Dendritic cell treated with granulocyte-macrophage colony-stimulating factor and Interleukin-4, amounts not matched to agents 40 ng/mL and 50 ng/mL, for 4 days (primary cell): ENCODE measurements at regions not wholly inside any gene's neighbourhood (a gene's known extent, or its start where the extent isn't known, plus 50 kb on each side); places are given as distances from the start of the nearest gene placed in this dataset.

Experiments
- H3K27ac Mint-ChIP-seq: one replicate; pipeline ENCODE4 v1.8.0; 2022; ENCODE audit warnings: mild to moderate bottlenecking, mixed read lengths
- H3K27me3 Mint-ChIP-seq: one replicate; pipeline ENCODE4 v1.8.0; 2022; ENCODE audit warnings: mild to moderate bottlenecking, mixed read lengths
- H3K36me3 Mint-ChIP-seq: one replicate; pipeline ENCODE4 v1.8.0; 2022; ENCODE audit warnings: low read depth, mixed read lengths
- H3K4me1 Mint-ChIP-seq: one replicate; pipeline ENCODE4 v1.8.0; 2022; ENCODE audit warnings: low read depth, mixed read lengths
- H3K4me3 Mint-ChIP-seq: one replicate; pipeline ENCODE4 v1.8.0; 2022; ENCODE audit warnings: mild to moderate bottlenecking, moderate library complexity, mixed read lengths
- H3K9me3 Mint-ChIP-seq: one replicate; pipeline ENCODE4 v1.8.0; 2022; ENCODE audit warnings: mixed read lengths
- intact Hi-C: fragments of 100-400 bp; cut with micrococcal nuclease; formaldehyde crosslinking; loops from one replicate; pipeline ENCODE4 v1.15.0; 2022

DNA sequence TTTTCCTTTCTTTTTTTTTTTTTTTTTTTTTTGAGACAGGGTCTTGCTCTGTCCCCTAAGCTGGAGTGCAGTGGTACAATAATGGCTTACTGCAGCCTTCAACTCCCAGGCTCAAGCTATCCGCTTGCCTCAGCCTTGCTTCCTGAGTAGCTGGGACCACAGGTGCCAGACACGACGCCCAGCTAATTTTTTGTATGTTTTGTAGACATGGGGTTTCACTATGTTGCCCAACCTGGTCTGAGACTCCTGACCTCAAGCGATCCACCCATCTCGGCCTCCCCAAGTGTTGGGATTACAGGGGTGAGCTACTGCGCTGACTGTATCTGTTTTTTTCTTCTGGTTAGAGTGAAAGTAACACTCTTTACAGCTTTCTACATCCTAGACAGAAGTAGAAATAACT is 167.9 kb upstream of the FOXN2 start:
- peak overlapping the region; percentile 37 for H3K27ac Mint-ChIP-seq
- H3K4me3 Mint-ChIP-seq, result no peak overlapping the region
- no peaks in the 10 kb centered on the region for H3K27me3 Mint-ChIP-seq

DNA sequence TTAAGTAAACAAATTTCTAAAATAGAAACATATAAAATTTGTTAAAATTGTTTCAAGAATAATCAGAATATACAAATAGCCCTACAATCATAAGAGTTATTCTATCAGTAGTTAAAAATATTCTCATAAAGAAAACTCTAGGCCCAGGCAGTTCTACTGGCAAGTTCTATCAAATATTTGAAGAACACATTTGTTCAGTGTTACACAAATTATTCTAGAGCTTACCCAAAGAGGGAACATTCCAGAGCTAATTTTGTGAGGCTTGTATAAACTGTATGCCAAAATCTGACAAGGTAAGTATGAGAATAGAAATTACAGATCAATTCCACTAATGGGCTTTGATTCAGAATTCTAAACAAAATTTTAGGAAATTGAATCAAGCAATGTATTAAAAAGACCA is 166.8 kb upstream of the FOXN2 start:
- Mint-ChIP-seq H3K36me3 (no peaks in the 10 kb centered on the region), H3K27me3 (no peaks in the 10 kb centered on the region), H3K9me3 (no peaks in the 10 kb centered on the region), H3K4me3 (no peak overlapping the region), H3K4me1 (peaks cover 28% of the 10 kb centered on the region), H3K27ac (no peak overlapping the region)
- intact Hi-C loops, result no loop called here

More for the DNA sequence above, 167.9 kb upstream of the FOXN2 start:
- Mint-ChIP-seq H3K9me3 (no peaks in the 10 kb centered on the region), H3K4me1 (peaks cover 28% of the 10 kb centered on the region), H3K36me3 (no peaks in the 10 kb centered on the region)
- intact Hi-C loops, result no loop called here

DNA sequence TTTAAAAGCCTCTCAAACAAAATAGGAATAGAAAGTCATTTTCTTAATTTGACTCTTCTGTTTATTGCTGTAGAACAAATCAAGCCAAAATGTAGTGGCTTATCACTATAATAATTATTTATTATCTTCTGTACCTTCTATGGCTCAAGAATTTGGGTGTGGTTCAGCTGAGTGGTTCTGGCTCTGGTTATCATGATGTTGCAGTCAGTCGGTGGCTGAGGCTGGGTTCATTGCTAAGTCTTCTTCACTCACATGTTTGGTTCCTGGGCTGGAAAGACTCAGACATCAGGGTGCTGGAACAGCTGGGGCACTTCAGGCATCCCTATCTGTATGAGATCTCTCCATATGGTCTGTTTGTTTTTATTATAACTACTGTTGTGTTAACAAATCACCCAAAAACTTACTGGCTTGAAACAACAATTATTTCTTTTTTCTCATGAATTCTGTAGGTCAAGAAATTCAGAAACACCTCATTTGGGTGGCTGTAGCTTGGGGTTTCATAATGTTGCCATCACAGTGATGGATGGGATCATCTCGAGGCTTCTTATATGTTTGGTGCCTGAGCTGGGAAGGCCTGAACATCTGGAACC is 165.5 kb upstream of the FOXN2 start:
- peaks cover 28% of the 10 kb centered on the region for H3K4me1 Mint-ChIP-seq
- H3K4me3 Mint-ChIP-seq, result no peak overlapping the region
- no peaks in the 10 kb centered on the region for H3K36me3 Mint-ChIP-seq
- H3K27me3 Mint-ChIP-seq, result no peaks in the 10 kb centered on the region
- no peak overlapping the region for H3K27ac Mint-ChIP-seq
- H3K9me3 Mint-ChIP-seq, result no peaks in the 10 kb centered on the region
- intact Hi-C loops, result no loop called here

DNA sequence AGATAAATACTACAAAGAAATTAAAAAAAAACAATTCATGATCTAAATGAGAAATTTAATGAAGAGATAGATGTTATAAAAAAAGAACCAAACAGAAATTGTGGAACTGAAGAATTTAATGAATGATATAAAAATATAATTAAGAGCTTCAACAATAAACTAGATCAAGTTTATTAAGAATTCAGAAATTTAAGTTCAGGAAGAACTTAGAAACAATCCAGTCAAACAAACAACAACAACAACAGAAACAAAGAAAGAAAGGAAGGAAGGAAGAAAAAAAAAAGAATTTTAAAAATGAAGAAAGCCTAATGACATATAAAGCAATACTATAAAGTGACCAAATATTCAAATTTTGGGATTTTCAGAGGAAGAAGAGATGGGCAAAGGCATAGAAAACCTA is 157.3 kb upstream of the FOXN2 start:
- H3K9me3 Mint-ChIP-seq, result peaks cover 34% of the 10 kb centered on the region
- no peak overlapping the region for H3K27ac Mint-ChIP-seq
- intact Hi-C loops, result no loop called here
- no peak overlapping the region for H3K4me3 Mint-ChIP-seq
- H3K27me3 Mint-ChIP-seq, result no peaks in the 10 kb centered on the region
- H3K36me3 Mint-ChIP-seq, result peaks cover 6% of the 10 kb centered on the region
- H3K4me1 Mint-ChIP-seq, result peaks cover 9% of the 10 kb centered on the region

DNA sequence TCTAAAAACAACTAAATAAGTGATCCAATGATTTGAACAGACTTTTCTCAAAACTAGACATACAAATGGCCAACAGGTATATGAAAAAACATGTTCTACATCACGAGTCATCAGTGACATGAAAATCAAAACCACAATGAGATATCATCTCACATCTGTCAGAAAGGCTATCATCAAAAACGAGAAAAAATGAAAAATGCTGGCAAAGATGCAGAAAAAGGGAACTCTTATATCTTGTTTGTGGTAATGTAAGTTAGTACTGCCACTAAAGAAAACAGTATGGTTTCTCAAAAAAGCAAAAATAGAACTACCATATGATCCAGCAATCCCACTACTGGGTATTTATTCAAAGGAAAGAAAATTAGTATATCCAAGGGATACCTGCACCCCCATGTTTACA is 152.9 kb upstream of the FOXN2 start:
- Mint-ChIP-seq H3K4me1 (peaks cover 30% of the 10 kb centered on the region), H3K36me3 (peaks cover 7% of the 10 kb centered on the region), H3K9me3 (peaks cover 27% of the 10 kb centered on the region), H3K27ac (no peak overlapping the region), H3K4me3 (no peak overlapping the region), H3K27me3 (no peaks in the 10 kb centered on the region)
- intact Hi-C loops, result no loop called here

DNA sequence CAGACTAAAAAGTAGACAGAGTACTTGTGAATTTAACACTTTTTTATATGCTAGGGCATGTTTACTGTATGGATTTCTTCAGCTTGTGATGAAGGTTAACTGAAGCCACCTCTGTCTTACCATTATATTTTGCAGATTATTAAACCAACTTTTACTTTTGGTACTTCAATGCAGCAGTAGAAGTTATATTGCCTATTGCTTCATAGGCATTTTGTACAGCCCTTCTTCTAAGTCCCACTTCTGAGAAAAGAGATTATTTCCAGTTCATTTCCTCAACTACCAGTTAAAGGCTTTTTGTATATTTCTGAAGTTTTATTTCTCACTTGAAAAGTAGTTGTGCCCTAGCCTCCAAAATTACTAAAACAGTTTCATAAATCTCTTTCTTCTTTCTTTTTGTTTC is 151.7 kb upstream of the FOXN2 start:
- peaks cover 15% of the 10 kb centered on the region for H3K9me3 Mint-ChIP-seq
- H3K27me3 Mint-ChIP-seq, result no peaks in the 10 kb centered on the region
- H3K4me1 Mint-ChIP-seq, result peaks cover 30% of the 10 kb centered on the region
- intact Hi-C loops, result no loop called here
- no peak overlapping the region for H3K4me3 Mint-ChIP-seq
- H3K36me3 Mint-ChIP-seq, result peaks cover 6% of the 10 kb centered on the region
- no peak overlapping the region for H3K27ac Mint-ChIP-seq

DNA sequence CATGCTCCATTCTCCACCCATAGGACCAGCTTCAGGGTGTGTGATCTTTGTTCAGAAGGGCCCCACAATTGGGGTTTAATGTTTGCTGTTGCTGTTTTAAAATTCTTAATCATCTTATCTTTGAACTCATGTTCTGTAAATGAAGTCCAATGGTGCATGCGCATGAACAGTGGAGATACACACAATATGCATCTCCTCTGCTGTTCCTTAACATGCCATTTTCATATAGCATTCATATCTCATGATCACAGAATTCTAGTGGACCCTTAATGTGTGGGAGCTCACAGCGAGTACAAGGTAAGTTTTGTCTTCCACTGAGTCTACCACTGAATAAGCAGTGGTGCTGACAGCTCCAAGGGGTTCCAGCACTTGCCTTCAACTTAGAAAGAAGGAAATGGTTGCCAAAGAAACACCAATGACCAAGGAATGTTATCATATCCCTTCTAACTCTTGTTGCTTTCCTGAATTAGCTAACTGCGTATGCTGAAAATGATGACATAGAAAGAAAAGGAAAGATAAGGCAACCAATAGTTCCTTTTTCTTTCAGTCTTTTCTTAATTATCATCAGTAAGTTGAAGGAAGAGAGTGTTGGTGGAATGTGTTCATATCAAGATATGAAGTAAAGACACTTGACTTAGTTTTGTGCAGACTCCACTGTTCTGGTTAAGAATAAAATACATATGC is 149.3 kb upstream of the FOXN2 start:
- no peak overlapping the region for H3K4me3 Mint-ChIP-seq
- no peak overlapping the region for H3K27ac Mint-ChIP-seq
- intact Hi-C loops, result no loop called here
- no peaks in the 10 kb centered on the region for H3K27me3 Mint-ChIP-seq
- no peaks in the 10 kb centered on the region for H3K9me3 Mint-ChIP-seq
- peaks cover 35% of the 10 kb centered on the region for H3K4me1 Mint-ChIP-seq
- peaks cover 6% of the 10 kb centered on the region for H3K36me3 Mint-ChIP-seq

DNA sequence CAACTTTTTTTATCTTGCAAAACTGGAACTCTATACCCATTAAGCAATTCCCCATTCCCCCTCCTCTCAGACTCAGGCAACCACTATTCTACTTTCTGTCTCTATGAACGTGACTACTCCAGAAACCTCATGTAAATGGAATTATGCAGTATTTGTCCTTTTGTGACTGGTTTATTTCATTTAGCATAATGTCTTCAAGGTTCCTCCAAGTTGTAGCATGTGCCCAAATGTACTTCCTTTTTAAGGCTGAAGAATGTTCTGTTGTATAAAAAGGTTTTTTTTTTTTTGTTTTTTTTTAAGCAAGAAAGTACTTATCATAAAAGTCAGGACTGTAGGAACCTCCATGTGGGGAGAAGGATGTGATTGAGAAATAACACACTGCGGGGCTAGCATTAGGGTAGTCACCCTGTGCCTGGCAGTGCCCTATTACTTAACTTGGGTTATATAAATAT is 145.3 kb upstream of the FOXN2 start:
- Mint-ChIP-seq H3K27ac (peak overlapping the region; percentile 0), H3K36me3 (peaks cover 6% of the 10 kb centered on the region), H3K4me1 (peaks cover 27% of the 10 kb centered on the region), H3K4me3 (no peak overlapping the region), H3K9me3 (no peaks in the 10 kb centered on the region), H3K27me3 (no peaks in the 10 kb centered on the region)
- intact Hi-C loops, result no loop called here

DNA sequence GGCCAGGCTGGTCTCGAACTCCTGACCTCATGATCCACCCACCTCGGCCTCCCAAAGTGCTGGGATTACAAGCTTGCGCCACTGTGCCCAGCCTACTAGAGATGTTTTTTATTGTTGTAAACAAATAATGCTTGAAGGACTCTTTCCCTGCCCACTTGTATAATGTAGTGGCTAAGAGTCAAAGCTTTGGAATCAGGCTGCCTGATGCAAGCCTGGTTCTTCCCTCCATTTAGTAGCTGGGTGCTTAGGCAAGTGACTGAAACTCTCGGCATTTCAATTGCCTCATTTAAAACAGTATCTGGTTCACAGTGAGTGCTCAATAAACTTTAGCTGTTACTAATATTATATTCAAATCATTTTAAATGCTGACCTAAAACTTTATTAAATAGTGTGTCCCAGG is 144.2 kb upstream of the FOXN2 start:
- Mint-ChIP-seq H3K4me3 (no peak overlapping the region), H3K27me3 (no peaks in the 10 kb centered on the region), H3K36me3 (peaks cover 6% of the 10 kb centered on the region), H3K4me1 (peaks cover 36% of the 10 kb centered on the region), H3K27ac (no peak overlapping the region), H3K9me3 (peaks cover 3% of the 10 kb centered on the region)
- intact Hi-C loops, result no loop called here

DNA sequence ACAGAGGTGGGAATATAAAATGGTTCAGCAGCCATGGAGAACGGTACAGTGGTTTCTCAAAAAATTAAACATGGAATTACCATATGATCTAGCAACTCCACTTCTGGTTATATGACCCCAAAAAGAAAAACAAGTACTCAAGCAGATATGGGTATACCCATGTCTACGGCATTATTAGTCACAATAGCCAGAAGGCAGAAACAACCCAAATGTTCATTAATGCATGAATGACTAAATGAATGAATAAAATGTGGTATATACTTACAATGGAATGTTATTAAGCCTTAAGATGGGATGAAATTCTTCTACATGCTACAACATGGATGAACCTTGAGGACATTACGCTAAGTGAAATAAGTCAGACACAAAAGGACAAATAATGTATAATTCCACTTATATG is 141.3 kb upstream of the FOXN2 start:
- H3K4me3 Mint-ChIP-seq, result no peak overlapping the region
- H3K27me3 Mint-ChIP-seq, result no peaks in the 10 kb centered on the region
- no peaks in the 10 kb centered on the region for H3K36me3 Mint-ChIP-seq
- H3K9me3 Mint-ChIP-seq, result peaks cover 18% of the 10 kb centered on the region
- H3K4me1 Mint-ChIP-seq, result peaks cover 46% of the 10 kb centered on the region
- intact Hi-C loops, result no loop called here
- no peak overlapping the region for H3K27ac Mint-ChIP-seq

DNA sequence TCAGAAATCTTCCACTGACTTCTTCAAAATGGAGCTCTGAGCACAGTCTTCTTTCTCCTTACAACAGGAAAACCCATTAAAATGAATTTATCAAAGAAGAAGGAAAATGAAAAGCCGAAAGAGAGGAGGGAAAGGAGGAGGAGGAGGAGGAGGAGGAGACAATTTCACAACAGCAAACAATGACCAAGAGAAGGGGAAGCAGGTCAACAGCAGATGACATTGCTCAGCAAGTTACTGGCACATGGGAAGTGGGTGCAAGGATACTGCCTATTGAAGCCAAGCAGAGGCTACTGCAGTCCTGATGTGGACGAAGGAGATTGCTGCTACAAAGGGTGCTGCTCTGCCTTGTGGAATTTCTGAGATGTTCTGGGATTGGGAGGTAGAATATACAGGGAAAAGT is 140.0 kb upstream of the FOXN2 start:
- H3K27ac Mint-ChIP-seq, result peak overlapping the region; percentile 53
- peaks cover 24% of the 10 kb centered on the region for H3K9me3 Mint-ChIP-seq
- peaks cover 40% of the 10 kb centered on the region for H3K4me1 Mint-ChIP-seq
- no peaks in the 10 kb centered on the region for H3K27me3 Mint-ChIP-seq
- no peaks in the 10 kb centered on the region for H3K36me3 Mint-ChIP-seq
- intact Hi-C loops, result no loop called here
- no peak overlapping the region for H3K4me3 Mint-ChIP-seq

DNA sequence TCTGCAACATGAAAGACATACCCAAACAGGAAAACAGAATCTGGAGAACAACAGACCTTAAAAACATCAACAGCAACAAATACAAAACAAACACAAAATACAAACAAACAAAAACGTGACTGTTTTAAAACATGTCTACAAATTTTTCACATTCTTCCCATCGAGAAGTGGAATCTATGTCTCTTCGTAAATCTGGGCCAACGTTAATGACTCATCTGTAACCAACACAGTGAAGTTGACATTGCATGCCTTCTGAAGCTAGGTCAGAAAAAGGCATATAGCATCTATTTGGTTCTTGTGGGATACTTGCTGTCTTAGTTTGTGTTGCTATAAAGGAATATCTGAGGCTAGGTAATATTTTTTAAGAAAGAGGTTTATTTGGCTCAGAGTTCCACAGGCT is 139.2 kb upstream of the FOXN2 start:
- Mint-ChIP-seq H3K4me1 (peaks cover 40% of the 10 kb centered on the region), H3K27me3 (no peaks in the 10 kb centered on the region), H3K36me3 (no peaks in the 10 kb centered on the region), H3K27ac (peak overlapping the region; percentile 53), H3K9me3 (peaks cover 24% of the 10 kb centered on the region), H3K4me3 (no peak overlapping the region)
- intact Hi-C loops, result no loop called here

DNA sequence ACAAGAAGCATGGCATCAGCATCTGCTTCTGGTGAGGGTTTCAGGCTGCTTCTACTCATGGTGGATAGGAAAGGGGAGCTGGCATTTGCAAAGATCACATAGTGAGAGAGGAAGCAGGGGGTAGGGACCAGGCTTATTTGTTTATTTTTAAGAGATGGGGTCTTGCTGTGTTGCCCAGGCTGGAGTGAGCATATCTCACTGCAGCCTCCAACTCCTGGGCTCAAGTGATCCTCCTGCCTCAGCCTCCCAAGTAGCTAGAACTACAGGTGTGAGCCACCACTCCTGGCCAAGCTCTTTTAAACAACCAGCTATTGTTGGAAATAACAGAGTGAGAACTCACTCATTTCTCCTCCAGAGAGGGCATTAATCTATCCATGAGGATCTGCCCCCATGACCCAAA is 138.8 kb upstream of the FOXN2 start:
- no peak overlapping the region for H3K27ac Mint-ChIP-seq
- H3K4me1 Mint-ChIP-seq, result peaks cover 40% of the 10 kb centered on the region
- H3K9me3 Mint-ChIP-seq, result peaks cover 24% of the 10 kb centered on the region
- intact Hi-C loops, result no loop called here
- H3K4me3 Mint-ChIP-seq, result no peak overlapping the region
- H3K27me3 Mint-ChIP-seq, result no peaks in the 10 kb centered on the region
- no peaks in the 10 kb centered on the region for H3K36me3 Mint-ChIP-seq

DNA sequence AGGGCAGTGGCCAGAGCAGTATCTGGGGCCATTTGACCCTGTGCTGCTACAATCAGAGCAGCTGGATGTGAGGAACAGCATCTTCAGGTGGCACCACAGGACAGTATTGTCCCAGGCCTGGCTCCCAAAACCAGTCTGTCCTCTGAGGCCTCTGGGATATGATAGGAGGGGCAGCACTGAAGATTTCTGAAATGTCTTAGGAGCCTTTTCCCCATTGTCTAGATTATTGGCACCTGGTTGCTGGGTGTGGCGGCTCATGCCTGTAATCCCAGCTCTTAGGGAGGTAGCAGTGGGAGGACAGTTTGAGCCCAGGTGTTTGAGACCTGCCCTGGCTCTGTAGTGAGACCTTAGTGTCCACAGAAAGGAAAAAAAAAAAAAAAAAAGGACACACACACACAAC is 137.6 kb upstream of the FOXN2 start:
- Mint-ChIP-seq H3K27me3 (no peaks in the 10 kb centered on the region), H3K27ac (no peak overlapping the region), H3K9me3 (peaks cover 24% of the 10 kb centered on the region), H3K4me1 (peaks cover 48% of the 10 kb centered on the region), H3K4me3 (no peak overlapping the region), H3K36me3 (no peaks in the 10 kb centered on the region)
- intact Hi-C loops, result no loop called here

DNA sequence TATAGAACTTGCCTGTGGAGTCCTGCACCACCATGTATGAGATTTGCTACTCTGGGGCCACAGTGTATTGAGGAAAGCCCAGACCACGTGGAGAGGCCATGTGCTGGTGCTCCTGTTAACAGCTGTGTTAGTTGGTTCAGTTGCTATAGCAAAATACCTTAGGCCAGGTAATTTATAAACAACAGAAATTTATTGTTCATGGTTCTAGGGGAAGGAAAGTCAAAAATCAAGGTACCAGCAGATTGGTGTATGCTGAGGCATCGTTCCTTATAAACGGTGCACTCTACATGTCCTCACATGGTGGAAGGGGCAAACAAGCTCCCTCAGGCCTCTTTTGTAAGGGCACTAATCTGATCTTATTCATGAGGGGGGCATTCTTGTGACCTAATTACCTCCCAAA is 135.9 kb upstream of the FOXN2 start:
- intact Hi-C loops, result no loop called here
- peaks cover 24% of the 10 kb centered on the region for H3K9me3 Mint-ChIP-seq
- H3K27ac Mint-ChIP-seq, result no peak overlapping the region
- no peaks in the 10 kb centered on the region for H3K36me3 Mint-ChIP-seq
- no peak overlapping the region for H3K4me3 Mint-ChIP-seq
- H3K27me3 Mint-ChIP-seq, result no peaks in the 10 kb centered on the region
- H3K4me1 Mint-ChIP-seq, result peaks cover 48% of the 10 kb centered on the region
